H9 (cell line): ENCODE measurements at regions not wholly inside any gene's neighbourhood (a gene's known extent, or its start where the extent isn't known, plus 50 kb on each side); places are given as distances from the start of the nearest gene placed in this dataset.

Source experiments
- DNase-seq: peaks from one replicate; pipeline ENCODE4 v3.0.0-alpha.2; 2017
- H2AFZ ChIP-seq: one replicate; pipeline ENCODE4 v1.6.1; 2013; ENCODE audit warnings: mild to moderate bottlenecking, low read length, control low read depth, moderate library complexity
- H2AK5ac ChIP-seq: 2 replicates; pipeline ENCODE4 v1.6.1; 2013; ENCODE audit warnings: low read length, control low read depth, mixed read lengths; ENCODE audit not compliant: insufficient read length
- H2BK120ac ChIP-seq: one replicate; pipeline ENCODE4 v1.6.1; 2013; ENCODE audit warnings: low read depth, mild to moderate bottlenecking, low read length, control low read depth, inconsistent platforms; ENCODE audit not compliant: poor library complexity, severe bottlenecking
- H2BK12ac ChIP-seq: 2 replicates; pipeline ENCODE4 v1.6.1; 2013; ENCODE audit warnings: low read length, control low read depth, mixed read lengths, low read depth; ENCODE audit not compliant: insufficient read length
- H2BK15ac ChIP-seq: 2 replicates; pipeline ENCODE4 v1.6.1; 2013; ENCODE audit warnings: low read depth, low read length, control low read depth
- H2BK20ac ChIP-seq: one replicate; pipeline ENCODE4 v1.6.1; 2013; ENCODE audit warnings: low read depth, mild to moderate bottlenecking, low read length, control low read depth, inconsistent platforms; ENCODE audit not compliant: poor library complexity, severe bottlenecking
- H2BK5ac ChIP-seq: 2 replicates; pipeline ENCODE4 v1.6.1; 2013; ENCODE audit warnings: low read length, control low read depth, mixed read lengths; ENCODE audit not compliant: insufficient read length
- H3K14ac ChIP-seq: 2 replicates; pipeline ENCODE4 v1.6.1; 2013; ENCODE audit warnings: low read length, control low read depth; ENCODE audit not compliant: insufficient read depth
- H3K18ac ChIP-seq: 2 replicates; pipeline ENCODE4 v1.6.1; 2013; ENCODE audit warnings: low read depth, mild to moderate bottlenecking, mixed read lengths, low read length, control low read depth; ENCODE audit not compliant: insufficient read length
- H3K23ac ChIP-seq: 2 replicates; pipeline ENCODE4 v1.6.1; 2013; ENCODE audit warnings: low read length, control low read depth, mixed read lengths, low read depth; ENCODE audit not compliant: insufficient read length
- H3K23me2 ChIP-seq: 2 replicates; pipeline ENCODE4 v1.6.1; 2013; ENCODE audit warnings: low read depth, mild to moderate bottlenecking, mixed read lengths, low read length, control low read depth; ENCODE audit not compliant: insufficient read length, poor library complexity, severe bottlenecking
- H3K27ac ChIP-seq: 2 replicates; pipeline ENCODE4 v1.5.1; 2013; ENCODE audit warnings: low read length, control low read depth, mixed read lengths, low read depth; ENCODE audit not compliant: insufficient read length
- H3K27me3 ChIP-seq: 2 replicates; pipeline ENCODE4 v1.6.1; 2013; ENCODE audit warnings: low read length, control low read depth, inconsistent platforms; ENCODE audit not compliant: insufficient read depth
- H3K4ac ChIP-seq: 2 replicates; pipeline ENCODE4 v1.6.1; 2013; ENCODE audit warnings: low read depth, mild to moderate bottlenecking, control low read depth, inconsistent platforms, low read length, moderate library complexity
- H3K4me1 ChIP-seq: 2 replicates; pipeline ENCODE4 v1.6.1; 2013; ENCODE audit warnings: low read length, control low read depth, inconsistent platforms; ENCODE audit not compliant: insufficient read depth
- H3K4me2 ChIP-seq: 2 replicates; pipeline ENCODE4 v1.6.1; 2013; ENCODE audit warnings: low read length, control low read depth, mixed read lengths; ENCODE audit not compliant: insufficient read length, insufficient read depth
- H3K56ac ChIP-seq: 2 replicates; pipeline ENCODE4 v1.6.1; 2013; ENCODE audit warnings: low read depth, mild to moderate bottlenecking, mixed read lengths, low read length, control low read depth; ENCODE audit not compliant: insufficient read length
- H3K79me1 ChIP-seq: 2 replicates; pipeline ENCODE4 v1.6.1; 2013; ENCODE audit warnings: low read depth, mild to moderate bottlenecking, moderate library complexity, low read length, control low read depth, inconsistent platforms; ENCODE audit not compliant: insufficient read depth, poor library complexity, severe bottlenecking
- H3K79me2 ChIP-seq: 2 replicates; pipeline ENCODE4 v1.6.1; 2013; ENCODE audit warnings: low read length, control low read depth, inconsistent platforms; ENCODE audit not compliant: insufficient read depth
- H3K9ac ChIP-seq: 2 replicates; pipeline ENCODE4 v1.6.1; 2013; ENCODE audit warnings: low read length, control low read depth, mixed read lengths; ENCODE audit not compliant: insufficient read length; ENCODE audit errors: extremely low read depth
- H3K9me3 ChIP-seq: one replicate; pipeline ENCODE4 v1.6.1; 2013; ENCODE audit warnings: low read depth, low read length, inconsistent platforms; ENCODE audit not compliant: control insufficient read depth
- H3T11ph ChIP-seq: one replicate; pipeline ENCODE4 v1.6.1; 2013; ENCODE audit warnings: mild to moderate bottlenecking, low read length, control low read depth, inconsistent platforms
- H4K20me1 ChIP-seq: one replicate; pipeline ENCODE4 v1.6.1; 2013; ENCODE audit not compliant: control insufficient read depth, insufficient read length, insufficient read depth
- H4K5ac ChIP-seq: 2 replicates; pipeline ENCODE4 v1.6.1; 2013; ENCODE audit warnings: low read depth, mild to moderate bottlenecking, mixed read lengths, low read length, control low read depth; ENCODE audit not compliant: insufficient read length
- H4K8ac ChIP-seq: replicated peaks from 2 replicates; pipeline ENCODE4 v1.6.1; 2013; ENCODE audit warnings: low read length, control low read depth, mixed read lengths, low read depth; ENCODE audit not compliant: insufficient read length
- H4K91ac ChIP-seq: 2 replicates; pipeline ENCODE4 v1.6.1; 2013; ENCODE audit warnings: low read depth, mild to moderate bottlenecking, moderate library complexity, mixed read lengths, low read length, control low read depth; ENCODE audit not compliant: insufficient read length
- H3K27ac Mint-ChIP-seq, 3 experiments: 2 replicates in 2 of 3; 3 replicates in 1 of 3; pipeline ENCODE4 v1.8.0; 2020 to 2021; ENCODE audit warnings: mixed read lengths in 3 of 3, mild to moderate bottlenecking in 1 of 3, moderate library complexity in 1 of 3
- H3K27me3 Mint-ChIP-seq: 2 replicates; pipeline ENCODE4 v1.8.0; 2021; ENCODE audit warnings: low read depth, mild to moderate bottlenecking, moderate library complexity, mixed read lengths
- H3K36me3 Mint-ChIP-seq, 3 experiments: 2 replicates in 2 of 3; 3 replicates in 1 of 3; pipeline ENCODE4 v1.8.0; 2020 to 2021; ENCODE audit warnings: low read depth in 3 of 3, mixed read lengths in 3 of 3; ENCODE audit not compliant: insufficient read depth in 1 of 3
- H3K4me1 Mint-ChIP-seq, 2 experiments: 2 replicates each; pipeline ENCODE4 v1.8.0; 2020; ENCODE audit warnings: mixed read lengths in 2 of 2
- H3K4me3 Mint-ChIP-seq, 2 experiments: 2 replicates in 1 of 2; 3 replicates in 1 of 2; pipeline ENCODE4 v1.8.0; 2020 to 2021; ENCODE audit warnings: mild to moderate bottlenecking in 2 of 2, mixed read lengths in 2 of 2, moderate library complexity in 1 of 2
- H3K9me3 Mint-ChIP-seq, 2 experiments: 2 replicates in 1 of 2; 3 replicates in 1 of 2; pipeline ENCODE4 v1.8.0; 2020; ENCODE audit warnings: mild to moderate bottlenecking in 2 of 2, mixed read lengths in 2 of 2, moderate library complexity in 1 of 2
- CTCF ChIP-seq: fragments of 200-600 bp; sonication (generic); conservative IDR thresholded peaks from 3 replicates; pipeline ENCODE4 v1.8.0; 2021; ENCODE audit warnings: antibody characterized with exemption, mild to moderate bottlenecking
- WGBS: extraction: QIAGEN DNeasy Blood & Tissue Kit; methylation state at CpG from one replicate; pipeline ENCODE4 v1.1.7; 2013; ENCODE audit warnings: missing lambda C conversion rate, low lambda C conversion rate, mixed read lengths; ENCODE audit not compliant: insufficient read length; ENCODE audit errors: extremely low coverage; 5-methylcytosine and 5-hydroxymethylcytosine counted together

- Histone ChIP-seq H3K79me1 (no peaks in the 10 kb centered on the region), H4K91ac (no peak overlapping the region), H3K23ac (no peak overlapping the region), H3K4ac (no peak overlapping the region), H2BK5ac (no peak overlapping the region), H4K20me1 (no peaks in the 10 kb centered on the region), H3T11ph (no peak overlapping the region), H3K23me2 (no peaks in the 10 kb centered on the region), H3K18ac (no peak overlapping the region), H3K9ac (no peak overlapping the region), H4K5ac (no peak overlapping the region), H2BK120ac (no peak overlapping the region), H3K27me3 (no peaks in the 10 kb centered on the region), H3K4me2 (no peak overlapping the region), H2BK20ac (no peak overlapping the region), H3K14ac (no peak overlapping the region), H2AK5ac (no peak overlapping the region), H2BK12ac (no peak overlapping the region), H3K9me3 (no peaks in the 10 kb centered on the region), H2BK15ac (no peak overlapping the region; the same call in 1 of the 2 replicates), H3K79me2 (no peaks in the 10 kb centered on the region), H2AFZ (no peak overlapping the region), H3K27ac (no peak overlapping the region), H4K8ac (no peak overlapping the region), H3K4me1 (no peaks in the 10 kb centered on the region), H3K56ac (no peak overlapping the region)
- Mint-ChIP-seq H3K36me3 (no peaks in the 10 kb centered on the region), H3K4me1 (peaks cover 7% of the 10 kb centered on the region in 2 experiments), H3K27ac (no peak overlapping the region), H3K9me3 (no peaks in the 10 kb centered on the region), H3K4me3 (no peak overlapping the region), H3K27me3 (no peaks in the 10 kb centered on the region)
- DNase-seq: no peak
- no CpG with 5 or more reads among the region's 3 CpGs for WGBS
- no peak for TF ChIP-seq CTCF
These were observed 816.1 kb upstream of the TENM3 start for GRCh38 chr4:181427076-181427475.
